Mammary epithelial cell (primary cell): ENCODE measurements at regions not wholly inside any gene's neighbourhood (a gene's known extent, or its start where the extent isn't known, plus 50 kb on each side); places are given as distances from the start of the nearest gene placed in this dataset.

ENCODE experiments used
- CTCF ChIP-seq, 2 donors: IDR thresholded peaks in 1 of 2; conservative IDR thresholded peaks in 1 of 2; 2 replicates each; pipeline ENCODE4 v1.5.1; 2011 to 2012; ENCODE audit warnings: inconsistent platforms in 2 of 2, low read length in 2 of 2, mild to moderate bottlenecking in 2 of 2, control low read depth in 1 of 2, low read depth in 1 of 2; ENCODE audit not compliant: insufficient read depth in 1 of 2; ENCODE audit errors: extremely low read depth in 1 of 2
- EZH2 ChIP-seq: IDR thresholded peaks from 2 replicates; pipeline ENCODE4 v1.6.1; 2012; ENCODE audit warnings: low read length, inconsistent platforms, borderline replicate concordance

- TF ChIP-seq EZH2 (no peak), CTCF (conservative IDR thresholded peaks at IDR 0.05 in 1 of 2, IDR thresholded peaks at IDR 0.05 in 1 of 2; ENCODE audit: extremely low read depth in 1 of 2, insufficient read depth in 1 of 2, low read depth in 1 of 2, low read length in 2 of 2) (no peak)
Measured at GRCh38 chr3:75235631-75236030, 428.5 kb upstream of the FRG2C start.
